Hindlimb muscle (tissue), 1 donor: ENCODE measurements at regions not wholly inside any gene's neighbourhood (a gene's known extent, or its start where the extent isn't known, plus 50 kb on each side); places are given as distances from the start of the nearest gene placed in this dataset.
"Not testable (repeated sequence)": the region's sequence is repeated elsewhere in the genome, so short reads cannot be mapped to it uniquely, and the experiment has no call there.

Experiments
- DNase-seq: peaks from one replicate; pipeline ENCODE4 v3.0.0-alpha.2; 2013

DNA sequence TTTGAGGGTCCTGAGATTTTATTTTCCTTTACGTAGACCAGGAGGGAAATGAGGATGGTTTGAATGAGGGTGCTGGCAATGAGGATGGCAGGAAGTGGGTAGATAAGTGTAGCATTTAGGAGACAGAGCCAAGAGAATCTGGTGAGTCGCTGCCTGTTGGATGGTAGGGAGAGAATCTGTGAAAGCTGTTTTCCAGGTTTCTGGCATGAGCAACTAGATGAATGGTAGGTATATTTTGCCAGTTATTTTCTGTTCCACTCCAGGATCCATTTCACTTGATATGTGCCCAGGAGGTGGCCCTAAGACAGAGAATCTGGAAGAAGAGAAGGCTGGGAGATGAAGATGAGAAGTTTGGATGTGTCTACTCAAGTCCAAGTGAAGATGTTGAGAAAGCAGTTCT lies 63.3 kb upstream of the VIPR2 start:
- no peak for DNase-seq

DNA sequence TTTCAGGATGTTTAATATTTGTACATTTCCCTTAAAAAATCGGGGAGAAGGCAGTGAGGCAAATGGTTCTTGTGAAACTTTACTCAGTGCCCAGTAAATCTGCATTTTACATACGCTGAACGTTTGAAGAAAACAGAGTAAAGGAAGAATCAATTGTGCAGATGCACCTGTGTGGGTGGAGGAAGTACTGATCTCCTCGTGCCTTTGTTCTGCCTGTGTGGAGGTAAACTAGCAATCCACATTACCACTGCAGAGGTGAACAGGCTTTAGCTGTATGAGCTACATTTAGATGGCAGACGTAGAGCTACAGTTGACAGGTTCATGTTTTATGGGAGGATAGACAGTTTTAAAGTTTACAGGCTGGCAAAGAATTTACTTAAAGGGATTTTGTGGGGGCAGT lies 62.7 kb upstream of the VIPR2 start:
- DNase-seq, result no peak

DNA sequence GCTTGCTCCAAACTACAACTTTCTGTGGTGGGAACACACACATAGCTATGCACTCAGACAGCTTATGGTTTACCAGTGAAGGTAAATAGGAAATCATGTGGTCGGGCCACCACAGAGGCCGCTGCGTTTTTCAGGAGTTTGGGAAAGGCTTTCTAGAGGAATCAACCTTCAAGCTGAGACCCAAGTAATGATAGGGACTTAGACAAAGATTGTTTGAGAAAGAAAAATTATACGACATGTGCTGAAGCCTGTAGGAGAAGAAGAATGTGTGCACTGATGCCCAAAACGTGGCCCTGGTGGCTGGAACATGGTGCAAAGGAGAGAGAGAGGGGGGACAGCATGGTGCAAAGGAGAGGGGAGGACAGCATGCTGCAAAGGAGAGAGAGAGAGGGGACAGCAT lies 61.2 kb upstream of the VIPR2 start:
- DNase-seq, result no peak

DNA sequence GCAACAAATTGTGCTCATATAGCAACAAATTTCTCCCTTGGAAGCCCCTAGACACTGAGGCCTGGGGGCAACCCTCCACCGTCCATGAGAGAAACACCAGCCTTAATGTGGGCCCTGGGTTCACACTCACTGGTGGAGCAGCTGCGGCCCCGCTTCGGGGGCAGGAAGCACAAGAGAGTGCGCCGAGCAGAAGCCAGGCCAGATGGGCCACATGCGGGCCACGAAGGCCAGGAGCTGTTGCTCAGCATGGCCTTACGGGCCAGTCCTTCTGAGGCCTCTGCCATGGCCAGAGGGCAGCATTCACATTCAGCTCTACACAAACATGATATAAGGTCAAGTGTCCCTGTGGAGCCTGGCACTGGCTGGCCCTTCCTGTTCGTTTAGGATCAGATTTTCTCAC lies 60.0 kb upstream of the VIPR2 start:
- DNase-seq, result no peak

DNA sequence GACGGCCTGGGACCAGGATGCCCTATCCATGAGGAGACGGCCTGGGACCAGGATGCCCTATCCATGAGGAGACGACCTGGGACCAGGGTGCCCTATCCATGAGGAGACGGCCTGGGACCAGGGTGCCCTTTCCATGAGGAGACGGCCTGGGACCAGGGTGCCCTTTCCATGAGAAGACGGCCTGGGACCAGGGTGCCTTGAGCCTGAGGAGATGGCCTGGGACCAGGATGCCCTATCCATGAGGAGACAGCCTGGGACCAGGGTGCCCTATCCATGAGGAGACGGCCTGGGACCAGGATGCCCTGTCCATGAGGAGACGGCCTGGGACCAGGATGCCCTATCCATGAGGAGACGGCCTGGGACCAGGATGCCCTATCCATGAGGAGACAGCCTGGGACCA lies 58.6 kb upstream of the VIPR2 start:
- DNase-seq, result not testable (repeated sequence)

DNA sequence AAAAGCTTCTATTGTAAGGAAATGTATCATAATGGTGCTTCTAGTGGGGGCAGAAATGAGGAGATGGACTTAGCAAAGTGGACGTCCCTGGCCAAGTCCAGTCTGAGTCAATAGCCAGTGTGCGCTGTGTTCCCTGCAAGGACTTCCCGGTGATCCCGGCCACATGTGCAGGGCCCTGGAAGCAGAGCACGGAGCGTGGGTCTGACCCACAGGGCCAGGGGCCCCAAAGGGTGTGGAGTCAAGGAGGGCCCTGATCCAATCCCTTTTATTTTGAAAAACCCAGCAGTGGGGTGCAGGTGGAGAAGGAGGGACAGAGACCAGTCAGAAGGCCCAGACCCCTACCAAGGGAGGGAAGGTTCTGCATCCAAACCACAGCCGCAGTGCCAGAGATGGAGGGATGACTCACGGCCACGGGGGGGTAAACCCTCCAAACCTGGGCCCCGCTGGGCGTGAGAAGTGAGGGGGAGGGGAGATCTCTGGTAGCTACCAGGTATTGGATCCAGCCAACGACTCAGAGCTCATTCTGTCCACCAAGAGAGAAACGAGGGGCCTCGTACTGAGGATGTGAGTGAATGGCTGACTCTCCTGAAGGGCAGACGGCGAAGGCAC lies 57.2 kb upstream of the VIPR2 start:
- DNase-seq, result no peak

DNA sequence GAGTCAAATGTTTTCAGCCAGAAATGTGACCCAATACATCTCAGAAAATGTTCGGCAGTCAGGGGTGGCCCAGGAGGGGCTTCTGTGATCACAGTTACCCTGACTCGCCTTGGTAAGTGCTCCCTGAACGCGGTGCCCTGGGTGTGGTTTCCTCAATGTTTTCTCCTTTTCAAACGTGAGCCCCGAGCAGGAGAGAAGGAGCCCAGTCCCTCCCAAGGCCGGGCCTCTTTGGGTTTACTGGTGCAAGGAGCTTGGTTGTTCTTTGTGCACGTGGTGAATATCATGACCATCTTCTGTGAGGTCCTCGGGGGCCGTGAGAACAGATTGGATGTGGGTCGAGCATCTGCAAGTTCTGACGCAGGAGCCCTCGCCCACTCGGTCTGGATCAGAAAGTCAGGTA lies 55.8 kb upstream of the VIPR2 start:
- DNase-seq, result no peak

- DNase-seq, result no peak
These were observed 53.5 kb upstream of the VIPR2 start for GRCh38 chr7:159198016-159198724.

GRCh38 chr7:159197066-159197975 lies 52.7 kb upstream of the VIPR2 start:
- DNase-seq, result no peak

- DNase-seq, result no peak
These were observed 51.9 kb upstream of the VIPR2 start for GRCh38 chr7:159196584-159196983.

GRCh38 chr7:159195946-159196345 lies 51.3 kb upstream of the VIPR2 start:
- DNase-seq, result no peak
